DND-41 (cell line): ENCODE measurements at regions not wholly inside any gene's neighbourhood (a gene's known extent, or its start where the extent isn't known, plus 50 kb on each side); places are given as distances from the start of the nearest gene placed in this dataset.

ENCODE experiments used
- CTCF ChIP-seq: IDR thresholded peaks from 2 replicates; pipeline ENCODE4 v1.5.1; 2012; ENCODE audit warnings: borderline replicate concordance, low read length, moderate library complexity, mild to moderate bottlenecking; ENCODE audit not compliant: poor library complexity, severe bottlenecking; ENCODE audit errors: extremely low read depth
- EZH2 ChIP-seq: IDR thresholded peaks from 3 replicates; pipeline ENCODE4 v1.6.1; 2012; ENCODE audit warnings: borderline replicate concordance, low read depth, mild to moderate bottlenecking, moderate library complexity, low read length, inconsistent platforms; ENCODE audit not compliant: severe bottlenecking

GRCh38 chr7:70915067-70915466 is 216.9 kb upstream of the GALNT17 start:
- TF ChIP-seq CTCF: no peak
- no peak for TF ChIP-seq EZH2
